HG03378 (cell line): ENCODE measurements at regions not wholly inside any gene's neighbourhood (a gene's known extent, or its start where the extent isn't known, plus 50 kb on each side); places are given as distances from the start of the nearest gene placed in this dataset.

Experiments
- ATAC-seq: cut with Tn5 transposase; IDR thresholded peaks from one replicate; pipeline ENCODE4 v1.9.1; 2021; ENCODE audit warnings: mild to moderate bottlenecking, moderate library complexity; ENCODE audit not compliant: unreplicated experiment

- ATAC-seq = no peak
Observed at GRCh38 chr21:36627242-36627641, 71.7 kb upstream of the SIM2 start.

- ATAC-seq = no peak
Observed at GRCh38 chr21:36628106-36628505, 70.8 kb upstream of the SIM2 start.

- no peak for ATAC-seq
Observed at GRCh38 chr21:36628761-36629460, 70.0 kb upstream of the SIM2 start.

- no peak for ATAC-seq
Observed at GRCh38 chr21:36630485-36631206, 68.3 kb upstream of the SIM2 start.

GRCh38 chr21:36636016-36636415 is 62.9 kb upstream of the SIM2 start:
- ATAC-seq = no peak

- no peak for ATAC-seq
Observed at GRCh38 chr21:36636439-36636838, 62.5 kb upstream of the SIM2 start.

GRCh38 chr21:36639769-36640168 is 59.1 kb upstream of the SIM2 start:
- ATAC-seq = no peak

- ATAC-seq = no peak
Observed at GRCh38 chr21:36640174-36640720, 58.7 kb upstream of the SIM2 start.

GRCh38 chr21:36640721-36641244 is 58.1 kb upstream of the SIM2 start:
- ATAC-seq = no peak

GRCh38 chr21:36641346-36641745 is 57.6 kb upstream of the SIM2 start:
- no peak for ATAC-seq

GRCh38 chr21:36641886-36642285 is 57.0 kb upstream of the SIM2 start:
- no peak for ATAC-seq

- no peak for ATAC-seq
Observed at GRCh38 chr21:36642777-36643176, 56.1 kb upstream of the SIM2 start.

- no peak for ATAC-seq
Observed at GRCh38 chr21:36643374-36644250, 55.3 kb upstream of the SIM2 start.

- ATAC-seq = no peak
Observed at GRCh38 chr21:36646011-36646410, 52.9 kb upstream of the SIM2 start.

- ATAC-seq = no peak
Observed at GRCh38 chr21:36646645-36647044, 52.3 kb upstream of the SIM2 start.

GRCh38 chr21:36647279-36648093 is 51.4 kb upstream of the SIM2 start:
- no peak for ATAC-seq
